Dedifferentiated amniotic fluid mesenchymal stem cell (primary cell): ENCODE measurements at regions not wholly inside any gene's neighbourhood (a gene's known extent, or its start where the extent isn't known, plus 50 kb on each side); places are given as distances from the start of the nearest gene placed in this dataset.

Source experiments
- DNase-seq: peaks from one replicate; pipeline ENCODE4 v3.0.0-alpha.2; 2016; ENCODE audit errors: extremely low spot score

DNA sequence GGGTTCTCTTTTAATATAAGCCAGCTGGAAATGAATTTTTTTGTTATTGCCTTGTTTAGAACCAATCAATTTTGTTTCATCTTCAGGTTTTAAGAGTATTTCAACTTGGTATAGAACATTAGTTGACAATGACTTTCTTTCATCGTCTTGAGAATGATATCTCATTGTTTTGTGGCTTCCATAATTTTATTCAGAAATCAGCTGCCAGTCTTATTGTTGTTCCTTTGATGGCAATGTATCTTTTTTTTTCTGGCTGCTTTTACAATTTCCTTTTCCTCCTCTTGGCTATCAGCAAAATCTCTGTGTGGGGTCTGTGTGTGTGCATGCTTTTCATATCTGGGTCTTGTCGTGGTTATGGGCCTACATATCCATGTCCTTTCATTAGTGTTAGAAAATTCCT is 1536.4 kb upstream of the TENM3 start:
- DNase-seq = no peak

- no peak for DNase-seq
Observed at GRCh38 chr4:180710628-180711337, 1532.4 kb upstream of the TENM3 start.

DNA sequence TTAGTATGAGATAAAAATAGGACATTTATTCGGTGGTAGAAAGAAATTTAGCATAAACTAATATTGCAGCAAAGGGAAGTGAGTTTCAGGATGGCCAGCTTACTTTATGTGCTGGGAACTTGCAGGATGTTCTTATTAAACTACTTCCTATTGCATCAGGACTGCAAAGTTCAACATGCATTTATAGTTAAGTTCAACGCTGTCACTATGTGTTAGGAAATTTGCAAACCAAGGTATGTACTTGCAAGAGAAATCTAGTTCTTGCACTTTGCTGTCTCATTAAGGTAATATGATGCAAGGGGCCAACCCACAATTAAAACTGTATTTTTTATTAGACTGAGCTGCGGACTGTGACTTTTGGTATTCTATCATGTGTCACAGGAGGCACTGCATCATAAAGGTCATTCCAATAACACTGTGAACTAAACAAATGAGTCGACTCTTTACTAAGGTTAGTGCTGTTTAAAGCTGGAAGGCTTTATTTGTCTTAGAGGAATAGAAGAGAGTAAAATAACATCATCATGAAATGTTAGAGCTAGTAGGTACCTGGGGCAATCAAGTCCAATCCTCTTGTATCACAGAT is 1525.7 kb upstream of the TENM3 start:
- no peak for DNase-seq

DNA sequence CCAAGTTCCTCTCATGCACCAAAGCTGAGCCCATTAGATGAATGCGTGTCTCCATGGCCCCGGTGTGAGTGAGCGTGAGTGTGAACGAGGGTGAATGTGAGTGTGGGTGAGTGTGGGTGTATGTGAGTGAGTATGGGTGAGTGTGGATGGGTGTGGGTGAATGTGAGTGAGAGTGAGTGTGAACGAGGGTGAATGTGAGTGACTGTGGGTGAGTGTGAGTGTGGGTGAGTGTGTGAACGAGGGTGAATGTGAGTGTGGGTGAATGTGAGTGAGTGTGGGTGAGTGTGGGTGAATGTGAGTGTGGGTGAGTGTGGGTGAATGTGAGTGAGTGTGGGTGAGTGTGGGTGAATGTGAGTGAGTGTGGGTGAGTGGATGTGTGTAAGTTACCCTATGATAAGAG is 1521.8 kb upstream of the TENM3 start:
- DNase-seq = no peak

DNA sequence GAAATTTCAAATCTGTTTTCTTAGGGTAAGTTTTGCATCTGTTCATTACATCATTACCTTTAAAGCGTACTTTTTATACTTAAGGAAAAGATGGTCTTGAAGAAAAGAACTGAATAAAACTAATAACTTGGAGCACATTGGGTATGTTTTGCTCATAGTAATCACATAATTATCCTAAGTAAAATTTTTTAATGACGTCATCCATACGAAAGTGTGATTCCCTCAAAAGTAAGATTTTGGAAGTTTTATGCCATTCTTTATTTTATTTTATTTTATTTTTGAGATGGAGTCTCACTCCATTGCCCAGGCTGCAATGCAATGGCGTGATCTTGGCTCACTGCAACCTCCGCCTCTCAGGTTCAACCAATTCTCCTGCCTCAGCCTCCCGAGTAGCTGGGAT is 1516.6 kb upstream of the TENM3 start:
- no peak for DNase-seq

GRCh38 chr4:180727478-180727877 is 1515.7 kb upstream of the TENM3 start:
- DNase-seq = no peak

DNA sequence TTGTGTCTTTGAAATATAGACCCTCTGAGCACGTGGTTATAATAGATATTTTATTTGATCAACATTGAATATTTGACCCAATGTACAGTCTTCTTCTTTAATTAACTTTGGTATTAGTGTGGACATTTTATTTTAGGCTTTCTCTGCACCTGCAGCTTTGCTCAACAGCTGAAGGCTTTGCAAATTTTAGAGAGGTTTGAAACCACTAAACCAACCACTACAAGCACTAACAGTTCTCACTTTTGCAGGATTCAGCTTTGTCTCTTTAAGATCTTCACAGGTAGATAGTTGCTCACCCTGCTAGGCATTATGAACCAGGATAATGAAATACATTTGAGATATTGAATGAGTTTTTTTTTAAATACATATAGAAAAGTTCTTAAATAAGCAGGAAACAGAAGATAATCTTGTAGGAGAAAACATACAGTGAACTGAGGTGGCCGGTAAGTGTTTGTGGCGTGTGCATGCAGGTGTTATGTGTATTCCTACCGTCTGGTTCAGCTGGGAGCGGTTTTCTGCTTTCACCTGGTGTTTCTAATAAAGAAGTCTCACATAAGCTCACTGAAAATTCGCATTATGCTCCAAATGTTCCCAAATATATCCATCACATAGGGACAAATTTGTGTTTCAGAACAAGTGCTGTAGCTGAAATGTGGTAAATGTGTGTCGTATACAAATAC is 1508.3 kb upstream of the TENM3 start:
- no peak for DNase-seq

DNA sequence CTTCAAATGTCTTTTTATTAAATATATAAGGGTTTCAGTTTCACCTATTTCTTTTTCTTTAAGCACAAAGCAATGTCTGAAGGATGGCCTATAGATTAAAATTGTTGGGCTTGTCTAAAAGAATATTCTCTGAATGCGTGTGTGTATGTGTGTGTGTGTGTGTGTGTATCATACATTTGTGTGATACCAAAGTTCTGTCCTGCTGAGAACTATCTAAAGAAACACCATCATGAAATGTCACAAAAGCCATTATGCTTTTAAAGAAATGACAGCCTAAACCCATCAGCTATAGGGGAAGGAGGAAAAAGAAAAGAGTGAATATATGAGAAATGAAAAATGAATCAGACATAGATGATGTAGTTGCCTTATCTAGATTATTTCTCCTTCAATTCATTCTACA is 1501.5 kb upstream of the TENM3 start:
- no peak for DNase-seq

GRCh38 chr4:180745019-180745418 is 1498.2 kb upstream of the TENM3 start:
- no peak for DNase-seq

GRCh38 chr4:180751009-180751408 is 1492.2 kb upstream of the TENM3 start:
- DNase-seq = peak; percentile 20

DNA sequence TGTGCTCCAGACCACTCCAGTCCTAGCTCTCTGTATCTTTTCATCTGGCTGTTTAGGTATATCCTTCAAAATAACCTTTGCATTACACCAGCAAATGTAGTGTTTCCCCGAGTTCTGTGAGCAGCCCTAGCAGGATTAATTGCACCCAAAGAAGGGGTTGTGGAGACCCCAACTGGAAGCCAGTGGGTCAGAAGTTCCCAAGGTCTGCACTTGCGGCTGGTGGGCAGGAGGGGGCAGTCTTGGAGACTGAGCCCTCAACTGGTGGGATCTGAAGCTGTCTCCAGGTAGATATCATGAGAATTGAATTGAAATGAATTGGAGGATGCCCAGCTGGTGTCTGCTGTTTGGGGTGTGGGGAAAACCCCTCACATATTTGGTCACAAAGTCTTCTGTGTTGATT is 1485.3 kb upstream of the TENM3 start:
- DNase-seq = no peak

- DNase-seq = no peak
Observed at GRCh38 chr4:180766045-180766444, 1477.2 kb upstream of the TENM3 start.

DNA sequence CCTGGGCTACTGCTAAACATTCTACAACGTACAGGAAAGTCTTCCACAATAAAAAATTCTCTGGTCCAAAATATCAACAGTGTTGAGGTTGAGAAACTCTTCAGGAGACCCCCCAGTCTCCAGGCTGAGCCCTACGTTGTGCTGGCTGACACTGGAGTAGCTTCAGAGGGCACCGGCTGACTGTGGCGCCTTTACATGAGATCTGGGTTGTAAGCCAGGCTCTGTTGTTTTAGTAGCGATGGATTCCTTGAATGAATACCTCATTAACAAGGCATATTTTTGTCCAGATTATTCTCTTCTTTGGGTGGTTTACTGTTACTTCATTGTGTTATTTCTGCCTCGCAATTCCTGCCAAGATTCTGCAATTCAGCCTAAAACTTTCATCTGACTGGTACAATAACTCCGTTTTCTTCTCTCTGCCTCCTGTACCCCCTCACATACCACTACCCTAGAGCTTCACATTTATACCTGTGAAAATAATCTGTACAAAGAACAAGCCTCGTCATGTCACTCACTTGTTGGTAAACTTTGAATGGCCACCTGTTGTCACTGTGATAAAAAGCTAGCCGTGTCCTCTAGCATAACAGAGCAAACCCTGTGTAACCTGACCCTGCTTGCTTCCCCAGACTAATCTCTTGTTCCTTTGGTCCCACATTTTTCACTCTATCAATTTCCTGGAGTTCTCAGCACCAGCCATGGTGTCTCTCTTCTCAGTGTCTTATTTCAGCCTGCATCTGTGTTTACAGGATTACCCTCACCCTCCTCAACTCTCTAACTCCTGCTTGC is 1476.1 kb upstream of the TENM3 start:
- no peak for DNase-seq

DNA sequence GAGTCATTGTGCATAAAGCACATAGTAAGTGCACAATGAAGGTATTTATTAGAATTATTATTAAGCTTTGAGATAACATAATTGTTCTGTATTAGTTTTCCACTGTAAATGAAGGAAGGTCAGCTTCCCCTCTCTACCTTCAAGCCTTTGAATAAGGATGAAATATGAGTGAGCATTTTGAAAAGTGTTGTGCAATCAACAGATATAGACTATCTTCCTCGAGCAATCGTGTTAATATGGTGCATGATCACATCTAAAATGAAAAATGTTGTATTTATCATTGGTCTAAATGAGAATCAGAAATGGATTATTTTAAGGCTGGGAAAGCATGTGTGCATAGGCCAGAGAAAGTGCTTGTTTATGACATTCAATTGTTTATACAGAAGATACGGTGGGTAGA is 1474.6 kb upstream of the TENM3 start:
- no peak for DNase-seq

DNA sequence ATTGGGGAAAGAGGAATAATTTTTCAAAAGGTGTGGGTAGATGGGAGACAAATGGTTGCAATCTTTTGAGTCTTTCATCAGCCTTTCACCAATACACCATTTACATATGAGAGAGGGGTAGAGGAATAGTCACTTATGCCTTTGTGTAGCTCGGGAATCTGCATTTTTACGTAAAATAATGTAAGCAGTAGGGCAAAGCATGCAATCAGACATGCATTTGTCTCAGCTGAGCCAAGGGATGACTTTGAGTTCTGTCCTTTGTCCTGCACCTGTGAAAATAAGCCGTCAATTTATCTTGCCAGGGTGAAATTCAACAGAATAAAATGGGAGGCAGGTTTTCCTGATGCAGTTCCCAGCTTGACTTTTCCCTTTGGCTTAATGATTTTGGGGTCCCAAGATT is 1473.4 kb upstream of the TENM3 start:
- no peak for DNase-seq

GRCh38 chr4:180770265-180770664 is 1472.9 kb upstream of the TENM3 start:
- DNase-seq = no peak

DNA sequence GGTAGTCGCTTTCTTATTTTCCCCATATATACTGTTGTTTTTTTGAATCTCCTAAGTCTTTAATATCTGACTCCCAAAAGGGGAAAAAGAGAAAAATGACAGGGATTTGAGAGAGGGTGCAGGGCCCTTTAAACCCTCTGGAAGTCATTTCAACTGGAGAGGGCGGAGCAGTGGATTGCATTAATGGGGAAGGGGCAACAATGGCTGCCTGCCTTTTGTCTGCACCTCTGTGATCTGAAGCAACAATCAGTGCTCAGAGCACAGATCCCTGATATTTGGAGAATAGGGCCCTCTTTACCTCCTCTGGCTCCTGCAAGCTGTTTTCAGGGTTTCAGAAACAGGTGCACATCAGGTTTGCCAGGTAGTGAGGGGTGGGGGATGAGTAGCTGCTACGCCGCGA is 1458.3 kb upstream of the TENM3 start:
- no peak for DNase-seq

GRCh38 chr4:180788729-180789128 is 1454.5 kb upstream of the TENM3 start:
- no peak for DNase-seq

DNA sequence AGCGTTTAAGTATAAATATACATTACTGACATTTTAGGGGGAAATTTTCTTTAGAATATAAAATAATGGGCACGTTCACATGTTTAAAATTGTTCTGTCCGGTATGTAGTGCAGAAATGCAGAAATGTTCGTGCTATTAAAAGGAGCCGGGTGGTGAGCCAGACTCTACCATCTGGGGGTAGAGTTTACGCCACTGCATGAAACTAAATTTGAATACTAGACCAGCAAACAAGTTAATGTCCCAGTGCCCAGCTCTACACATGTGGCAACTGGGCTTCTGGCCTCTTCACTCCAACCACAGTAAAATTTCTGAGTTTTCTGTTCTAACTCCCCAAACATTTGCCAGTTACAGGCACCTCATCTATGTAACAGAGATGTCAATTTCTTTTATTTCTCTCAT is 1453.3 kb upstream of the TENM3 start:
- no peak for DNase-seq

DNA sequence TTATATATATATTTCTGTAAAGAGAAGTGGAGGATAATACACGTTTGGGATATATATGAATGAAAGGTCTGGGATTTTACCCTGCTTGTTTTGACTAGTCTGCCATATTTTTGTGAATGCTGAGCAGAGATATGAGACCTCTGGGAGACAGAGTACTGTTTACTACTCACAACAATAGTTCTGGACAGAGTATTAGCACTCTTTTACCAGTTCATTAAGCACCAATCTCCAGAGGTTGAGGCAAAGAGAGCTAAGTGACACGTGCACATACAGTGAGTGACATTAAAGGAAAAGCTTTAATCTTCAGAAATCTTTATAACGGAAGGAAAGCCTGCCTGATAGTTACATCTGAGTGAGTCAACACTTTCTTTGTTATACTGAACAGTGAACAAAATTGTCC is 1452.7 kb upstream of the TENM3 start:
- no peak for DNase-seq

DNA sequence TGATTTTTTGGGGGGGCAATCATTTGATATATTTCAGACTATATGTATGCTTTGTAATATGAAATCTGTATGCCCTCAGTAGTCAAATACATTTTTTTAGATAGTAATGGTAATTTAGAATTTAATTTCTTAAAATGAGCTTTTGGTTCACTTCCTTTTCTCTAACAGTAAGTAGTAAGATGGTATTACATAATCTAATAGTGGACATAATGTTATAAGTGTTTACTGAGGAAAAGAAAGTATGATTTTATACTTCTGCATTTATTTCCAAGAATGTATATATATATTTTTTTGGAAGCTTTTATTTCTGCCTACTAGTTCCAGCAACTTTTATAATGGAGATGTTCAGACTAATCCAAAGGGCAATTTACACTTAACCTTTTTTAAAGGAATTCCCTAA is 1450.7 kb upstream of the TENM3 start:
- no peak for DNase-seq

DNA sequence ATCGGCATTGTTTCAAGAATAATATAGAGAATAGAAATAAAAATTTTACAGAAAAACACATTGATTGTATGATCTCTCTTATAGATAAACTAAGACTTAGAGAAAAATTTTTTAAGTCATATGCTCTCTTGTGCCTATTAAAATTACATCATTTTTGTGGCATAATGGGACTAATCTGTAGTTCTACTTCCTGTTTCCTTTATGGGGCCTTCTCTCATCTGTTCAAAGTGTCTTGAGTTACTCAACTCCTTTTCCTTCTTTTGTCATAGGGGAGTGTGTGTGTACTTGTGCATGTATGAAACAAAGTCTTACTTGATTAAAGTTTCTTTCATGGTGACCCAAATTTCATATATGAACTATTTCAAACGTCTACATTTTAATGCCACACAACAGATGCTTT is 1448.9 kb upstream of the TENM3 start:
- no peak for DNase-seq
